ENCODE measurements at regions not wholly inside any gene's neighbourhood (a gene's known extent, or its start where the extent isn't known, plus 50 kb on each side); places are given as distances from the start of the nearest gene placed in this dataset.

DNA sequence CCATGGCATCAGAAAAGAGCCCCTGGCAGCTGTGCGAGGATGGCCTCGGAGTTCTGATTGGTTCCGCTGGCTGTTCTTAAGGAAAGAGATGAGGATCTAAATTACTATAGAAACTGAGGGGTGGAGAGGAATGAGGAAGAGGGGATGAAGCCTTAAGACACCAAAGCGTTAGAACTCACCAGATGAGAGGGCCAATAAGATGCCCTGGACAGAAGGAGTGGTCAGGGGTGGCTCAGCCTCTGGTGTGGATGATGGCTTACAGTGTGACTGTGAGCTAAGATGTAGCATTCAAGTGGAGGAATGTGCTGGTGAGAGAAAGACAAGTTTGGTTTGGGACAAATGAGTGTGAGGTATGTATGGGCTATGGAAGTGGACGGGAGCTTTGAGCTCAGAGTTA, 97.8 kb downstream of the ZFP36L2 start:
- ATAC-seq: no peak
- no peak for DNase-seq
- peak overlapping the region in 1 of 2 donors; percentile 1 for H3K4me3 ChIP-seq
- H3K27ac ChIP-seq: peak overlapping the region; percentile 26 to 96
- no peaks in the 10 kb centered on the region for H3K27me3 ChIP-seq
- H3K4me1 ChIP-seq: peaks cover 23 to 74% of the 10 kb centered on the region in 2 donors
- no peaks in the 10 kb centered on the region for H3K36me3 ChIP-seq
- TF ChIP-seq, protein P1, sequence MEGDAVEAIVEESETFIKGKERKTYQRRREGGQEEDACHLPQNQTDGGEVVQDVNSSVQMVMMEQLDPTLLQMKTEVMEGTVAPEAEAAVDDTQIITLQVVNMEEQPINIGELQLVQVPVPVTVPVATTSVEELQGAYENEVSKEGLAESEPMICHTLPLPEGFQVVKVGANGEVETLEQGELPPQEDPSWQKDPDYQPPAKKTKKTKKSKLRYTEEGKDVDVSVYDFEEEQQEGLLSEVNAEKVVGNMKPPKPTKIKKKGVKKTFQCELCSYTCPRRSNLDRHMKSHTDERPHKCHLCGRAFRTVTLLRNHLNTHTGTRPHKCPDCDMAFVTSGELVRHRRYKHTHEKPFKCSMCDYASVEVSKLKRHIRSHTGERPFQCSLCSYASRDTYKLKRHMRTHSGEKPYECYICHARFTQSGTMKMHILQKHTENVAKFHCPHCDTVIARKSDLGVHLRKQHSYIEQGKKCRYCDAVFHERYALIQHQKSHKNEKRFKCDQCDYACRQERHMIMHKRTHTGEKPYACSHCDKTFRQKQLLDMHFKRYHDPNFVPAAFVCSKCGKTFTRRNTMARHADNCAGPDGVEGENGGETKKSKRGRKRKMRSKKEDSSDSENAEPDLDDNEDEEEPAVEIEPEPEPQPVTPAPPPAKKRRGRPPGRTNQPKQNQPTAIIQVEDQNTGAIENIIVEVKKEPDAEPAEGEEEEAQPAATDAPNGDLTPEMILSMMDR (IDR thresholded peaks at IDR 0.05): no peak
- intact Hi-C loops (cut with DNase I): no loop called here
- H3K9me3 ChIP-seq: no peaks in the 10 kb centered on the region

DNA sequence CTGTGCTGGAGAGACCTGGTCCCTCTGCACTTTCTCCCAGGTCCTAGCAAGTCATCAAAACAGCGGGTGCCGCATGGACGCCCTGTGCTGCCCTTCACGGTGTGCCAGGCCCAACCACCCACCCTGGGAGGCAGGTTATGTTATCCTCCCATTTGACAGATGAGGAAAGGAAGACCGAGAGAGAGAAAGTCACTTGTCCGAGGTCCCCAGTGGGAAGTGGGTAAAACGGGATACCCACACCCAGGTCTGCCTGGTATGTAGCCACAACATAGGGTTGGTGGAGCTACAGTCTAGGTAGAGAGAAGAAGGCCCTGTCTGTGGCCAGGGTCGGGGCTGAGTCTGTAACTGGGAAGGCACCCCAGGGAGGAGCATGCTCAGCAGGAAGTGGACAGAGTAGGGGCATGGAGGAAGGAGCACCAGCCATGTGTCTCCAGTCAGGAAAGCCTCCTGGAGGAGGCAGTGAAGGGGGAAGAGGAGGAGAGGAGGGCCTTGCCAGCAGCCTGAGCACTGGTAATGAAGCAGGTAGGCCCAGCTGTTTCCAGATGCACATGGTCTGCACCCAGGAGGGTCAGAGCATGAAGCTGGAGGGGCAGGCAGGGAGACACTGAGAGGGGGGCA, 98.4 kb downstream of the ZFP36L2 start:
- TF ChIP-seq, protein P1 (IDR thresholded peaks at IDR 0.05): no peak
- Histone ChIP-seq H3K4me1 (peaks cover 19 to 69% of the 10 kb centered on the region in 2 donors), H3K4me3 (peak overlapping the region in 1 of 2 donors; percentile 1), H3K27me3 (no peaks in the 10 kb centered on the region), H3K9me3 (no peaks in the 10 kb centered on the region), H3K27ac (peak overlapping the region; percentile 26 to 96), H3K36me3 (no peaks in the 10 kb centered on the region)
- ATAC-seq (peak; percentile 2), DNase-seq (peak in 1 of 4 donors; percentile 39)
- intact Hi-C loops (cut with DNase I): no loop called here

DNA sequence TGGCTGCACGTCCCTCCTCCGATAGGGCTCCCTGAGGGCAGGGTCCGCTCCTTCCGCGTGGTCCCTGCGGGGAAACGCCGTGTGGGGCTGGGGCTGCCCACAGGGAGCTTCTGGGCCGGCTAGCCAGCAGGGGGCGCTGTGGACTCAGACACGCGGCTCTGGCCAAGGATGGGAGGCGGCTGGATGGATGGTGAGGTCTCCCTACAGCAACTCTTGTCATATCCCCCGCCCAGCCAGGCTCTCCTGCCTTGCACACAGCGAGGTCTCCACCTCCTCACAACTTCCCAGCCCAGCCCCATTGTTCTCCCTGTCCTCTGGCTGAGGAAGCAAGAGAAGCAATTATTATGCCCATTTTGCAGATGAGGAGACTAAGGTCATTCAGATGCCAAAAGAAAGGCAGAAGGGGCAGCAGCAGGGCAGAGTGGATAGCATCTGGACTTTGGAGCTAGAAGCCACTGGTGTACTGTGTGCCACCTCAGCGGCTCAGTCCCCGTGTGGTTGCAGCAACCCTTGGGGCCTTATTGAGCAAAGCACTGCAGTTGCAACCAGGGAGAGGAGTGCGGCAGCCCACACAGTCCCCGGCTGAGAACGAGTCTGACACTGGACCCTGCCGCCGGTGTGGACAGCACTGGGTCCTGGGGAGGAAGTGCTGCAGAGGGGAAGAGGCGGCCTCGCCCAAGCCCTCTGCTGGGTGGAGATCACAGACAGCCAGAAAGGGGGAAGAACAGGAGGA, 99.0 kb downstream of the ZFP36L2 start:
- no peaks in the 10 kb centered on the region for H3K9me3 ChIP-seq
- H3K27me3 ChIP-seq: no peaks in the 10 kb centered on the region
- peaks cover 17 to 63% of the 10 kb centered on the region in 2 donors for H3K4me1 ChIP-seq
- peak overlapping the region in 1 of 2 donors; percentile 1 for H3K4me3 ChIP-seq
- peak overlapping the region in 1 of 2 donors; percentile 96 for H3K27ac ChIP-seq
- ATAC-seq (peak; percentile 53), DNase-seq (peak in 2 of 4 donors; percentile 87 to 97)
- H3K36me3 ChIP-seq: no peaks in the 10 kb centered on the region
- intact Hi-C loops (cut with DNase I): no loop called here
- TF ChIP-seq, protein P1 (IDR thresholded peaks at IDR 0.05): peak; percentile 45 to 90

DNA sequence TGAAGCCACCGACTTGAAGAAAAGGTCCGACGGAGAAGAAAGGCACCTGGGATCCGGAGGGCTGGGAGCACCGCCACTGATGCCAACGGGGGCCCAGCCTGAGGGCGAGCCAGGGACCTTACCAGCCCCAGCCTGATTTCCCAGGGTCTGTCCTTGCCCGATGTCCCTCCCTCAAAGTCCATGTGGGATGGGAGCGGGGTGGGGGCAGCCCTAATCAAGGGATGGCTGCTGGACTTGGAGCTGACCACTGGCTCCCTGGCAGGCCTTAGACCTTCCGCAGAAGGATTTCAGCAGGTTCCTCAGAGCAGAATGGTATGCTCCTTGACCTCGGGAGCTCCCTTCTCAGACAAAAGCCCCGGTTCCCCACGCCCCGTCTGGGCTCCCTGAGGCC, 99.6 kb downstream of the ZFP36L2 start:
- no peak overlapping the region for H3K4me3 ChIP-seq
- H3K27me3 ChIP-seq: no peaks in the 10 kb centered on the region
- H3K9me3 ChIP-seq: no peaks in the 10 kb centered on the region
- DNase-seq (peak in 1 of 4 donors; percentile 30), ATAC-seq (no peak)
- no peaks in the 10 kb centered on the region for H3K36me3 ChIP-seq
- intact Hi-C loops (cut with DNase I): no loop called here
- H3K4me1 ChIP-seq: peaks cover 13 to 57% of the 10 kb centered on the region in 2 donors
- peak overlapping the region in 1 of 2 donors; percentile 96 for H3K27ac ChIP-seq
- TF ChIP-seq, protein P1 (IDR thresholded peaks at IDR 0.05): no peak
